Gastroesophageal sphincter (tissue), 3 donors: ENCODE measurements at regions not wholly inside any gene's neighbourhood (a gene's known extent, or its start where the extent isn't known, plus 50 kb on each side); places are given as distances from the start of the nearest gene placed in this dataset.

ENCODE experiments used
- CTCF ChIP-seq, 4 experiments: fragments of 200-600 bp in 2 of 4; fragments of 450-650 bp in 2 of 4; sonication (generic) in 1 of 4; IDR thresholded peaks; one replicate each; pipeline ENCODE4 v1.5.1; 2017 to 2019; ENCODE audit warnings: antibody characterized with exemption in 4 of 4, mild to moderate bottlenecking in 2 of 4, moderate library complexity in 2 of 4
- EP300 ChIP-seq: sonication (generic); formaldehyde crosslinking; IDR thresholded peaks from one replicate; pipeline ENCODE4 v1.6.1; 2017; ENCODE audit warnings: antibody characterized with exemption, mild to moderate bottlenecking

GRCh38 chr15:38652998-38653397, 88.4 kb upstream of the RASGRP1 start:
- TF ChIP-seq CTCF (IDR thresholded peaks at IDR 0.05) (no peak), EP300 (no peak)
